ENCODE measurements at regions not wholly inside any gene's neighbourhood (a gene's known extent, or its start where the extent isn't known, plus 50 kb on each side); places are given as distances from the start of the nearest gene placed in this dataset.

- TF ChIP-seq BHLHE40 (IDR thresholded peaks at IDR 0.05; ENCODE audit: borderline replicate concordance) = no peak
- TF ChIP-seq SP1 (IDR thresholded peaks at IDR 0.05) = no peak
- TF ChIP-seq FOXM1 (IDR thresholded peaks at IDR 0.05; ENCODE audit: borderline replicate concordance) = no peak
- TF ChIP-seq PKNOX1 (IDR thresholded peaks at IDR 0.05) = no peak
- TF ChIP-seq TARDBP (IDR thresholded peaks at IDR 0.05) = no peak
- no peak for TF ChIP-seq NFRKB (IDR thresholded peaks at IDR 0.05)
- no peak for TF ChIP-seq ZNF384 (IDR thresholded peaks at IDR 0.05)
- TF ChIP-seq HDGF (IDR thresholded peaks at IDR 0.05; ENCODE audit: borderline replicate concordance) = no peak
These were observed 83.3 kb upstream of the AKIRIN2 start for GRCh38 chr6:87785229-87785862.

Data from HEK293T (cell line).